Astrocyte (in vitro differentiated cells and primary cell): ENCODE measurements at regions not wholly inside any gene's neighbourhood (a gene's known extent, or its start where the extent isn't known, plus 50 kb on each side); places are given as distances from the start of the nearest gene placed in this dataset.

Experiments
- DNase-seq: peaks from one replicate; pipeline ENCODE4 v3.0.0-alpha.2; 2010; ENCODE audit warnings: low read depth
- FAIRE-seq: peaks from 2 replicates; lab custom pipeline; 2011; peaks lifted over from hg19 to GRCh38; lab: Jason Lieb, UNC
- H2AFZ ChIP-seq: 2 replicates; pipeline ENCODE4 v1.6.0; 2012; ENCODE audit warnings: low read depth, low read length, inconsistent platforms
- H3K27ac ChIP-seq: 2 replicates; pipeline ENCODE4 v1.5.1; 2011; ENCODE audit warnings: low read depth, low read length, inconsistent platforms
- H3K27me3 ChIP-seq: 2 replicates; pipeline ENCODE4 v1.6.0; 2011; ENCODE audit warnings: low read length, inconsistent platforms; ENCODE audit not compliant: insufficient read depth
- H3K36me3 ChIP-seq: 2 replicates; pipeline ENCODE4 v1.5.1; 2011; ENCODE audit warnings: low read length, inconsistent platforms; ENCODE audit not compliant: insufficient read depth
- H3K4me1 ChIP-seq: 2 replicates; pipeline ENCODE4 v1.5.1; 2011; ENCODE audit warnings: low read length, inconsistent platforms; ENCODE audit not compliant: insufficient read depth
- H3K4me2 ChIP-seq: 2 replicates; pipeline ENCODE4 v1.6.0; 2012; ENCODE audit warnings: low read length, inconsistent platforms
- H3K4me3 ChIP-seq: 2 replicates; pipeline ENCODE4 v1.5.1; 2011; ENCODE audit warnings: low read depth, mild to moderate bottlenecking, low read length, inconsistent platforms; ENCODE audit not compliant: insufficient read depth
- H3K79me2 ChIP-seq: 2 replicates; pipeline ENCODE4 v1.6.0; 2012; ENCODE audit warnings: mild to moderate bottlenecking, low read length, inconsistent platforms; ENCODE audit not compliant: insufficient read depth
- H3K9ac ChIP-seq: 2 replicates; pipeline ENCODE4 v1.6.0; 2012; ENCODE audit warnings: mild to moderate bottlenecking, low read length, inconsistent platforms
- H3K9me3 ChIP-seq: 2 replicates; pipeline ENCODE4 v1.5.1; 2012; ENCODE audit warnings: low read depth, mild to moderate bottlenecking, low read length, inconsistent platforms; ENCODE audit not compliant: insufficient read depth
- H4K20me1 ChIP-seq: 2 replicates; pipeline ENCODE4 v1.6.0; 2012; ENCODE audit warnings: low read length, inconsistent platforms; ENCODE audit not compliant: insufficient read depth
- H3K27ac Mint-ChIP-seq: one replicate; pipeline ENCODE4 v1.8.0; 2021; ENCODE audit warnings: mild to moderate bottlenecking, mixed read lengths; ENCODE audit not compliant: unreplicated experiment
- H3K27me3 Mint-ChIP-seq: one replicate; pipeline ENCODE4 v1.8.0; 2021; ENCODE audit warnings: low read depth, mixed read lengths; ENCODE audit not compliant: unreplicated experiment
- H3K36me3 Mint-ChIP-seq: one replicate; pipeline ENCODE4 v1.8.0; 2021; ENCODE audit warnings: low read depth, mixed read lengths; ENCODE audit not compliant: unreplicated experiment
- H3K4me1 Mint-ChIP-seq: one replicate; pipeline ENCODE4 v1.8.0; 2021; ENCODE audit warnings: low read depth, mixed read lengths; ENCODE audit not compliant: unreplicated experiment
- H3K4me3 Mint-ChIP-seq: one replicate; pipeline ENCODE4 v1.8.0; 2021; ENCODE audit warnings: mild to moderate bottlenecking, moderate library complexity, mixed read lengths; ENCODE audit not compliant: unreplicated experiment
- H3K9me3 Mint-ChIP-seq: one replicate; pipeline ENCODE4 v1.8.0; 2021; ENCODE audit warnings: mild to moderate bottlenecking, mixed read lengths; ENCODE audit not compliant: unreplicated experiment
- CTCF ChIP-seq: IDR thresholded peaks from 2 replicates; pipeline ENCODE4 v1.5.1; 2011; ENCODE audit warnings: low read depth, mild to moderate bottlenecking, inconsistent platforms, low read length, moderate library complexity; ENCODE audit not compliant: insufficient read depth
- EZH2 ChIP-seq: IDR thresholded peaks from 2 replicates; pipeline ENCODE4 v1.6.1; 2012; ENCODE audit warnings: mild to moderate bottlenecking, low read length, inconsistent platforms; ENCODE audit not compliant: insufficient read depth

- no peak overlapping the region for H3K9ac ChIP-seq
- FAIRE-seq: no peak
Measured at GRCh38 chr15:31241888-31242522, 84.6 kb upstream of the KLF13 start.

GRCh38 chr15:31243895-31244294, 82.7 kb upstream of the KLF13 start:
- Histone ChIP-seq H3K36me3 (no peaks in the 10 kb centered on the region), H3K4me3 (no peak overlapping the region), H3K4me1 (no peaks in the 10 kb centered on the region), H3K27ac (no peak overlapping the region), H3K9ac (no peak overlapping the region), H3K4me2 (no peak overlapping the region), H3K27me3 (peaks cover 5% of the 10 kb centered on the region), H4K20me1 (no peaks in the 10 kb centered on the region), H3K79me2 (no peaks in the 10 kb centered on the region), H3K9me3 (no peaks in the 10 kb centered on the region), H2AFZ (no peak overlapping the region)
- Mint-ChIP-seq H3K4me1 (no peaks in the 10 kb centered on the region), H3K9me3 (peaks cover 2% of the 10 kb centered on the region), H3K27me3 (peaks cover 37% of the 10 kb centered on the region), H3K4me3 (no peak overlapping the region), H3K36me3 (peaks cover 3% of the 10 kb centered on the region), H3K27ac (no peak overlapping the region)
- DNase-seq (no peak), FAIRE-seq (no peak)
- TF ChIP-seq EZH2 (no peak), CTCF (no peak)

More at GRCh38 chr15:31241888-31242522, 84.6 kb upstream of the KLF13 start:
- Mint-ChIP-seq H3K9me3 (peaks cover 2% of the 10 kb centered on the region), H3K36me3 (peaks cover 3% of the 10 kb centered on the region), H3K4me1 (peaks cover 4% of the 10 kb centered on the region), H3K27ac (no peak overlapping the region), H3K4me3 (no peak overlapping the region), H3K27me3 (peaks cover 24% of the 10 kb centered on the region)
- TF ChIP-seq CTCF (no peak), EZH2 (no peak)
- no peak overlapping the region for H3K4me2 ChIP-seq
- no peak overlapping the region for H3K4me3 ChIP-seq
- no peaks in the 10 kb centered on the region for H4K20me1 ChIP-seq
- peaks cover 5% of the 10 kb centered on the region for H3K27me3 ChIP-seq
- no peaks in the 10 kb centered on the region for H3K79me2 ChIP-seq
- no peak for DNase-seq
- H3K9me3 ChIP-seq: no peaks in the 10 kb centered on the region
- H3K4me1 ChIP-seq: peaks cover 5% of the 10 kb centered on the region
- no peak overlapping the region for H3K27ac ChIP-seq
- H2AFZ ChIP-seq: no peak overlapping the region
- H3K36me3 ChIP-seq: no peaks in the 10 kb centered on the region

- H3K27ac ChIP-seq: no peak overlapping the region
- no peaks in the 10 kb centered on the region for H3K4me1 ChIP-seq
- FAIRE-seq: no peak
- H2AFZ ChIP-seq: no peak overlapping the region
- no peaks in the 10 kb centered on the region for H3K36me3 ChIP-seq
- peaks cover 3% of the 10 kb centered on the region for H3K36me3 Mint-ChIP-seq
- H3K27ac Mint-ChIP-seq: no peak overlapping the region
- TF ChIP-seq CTCF (no peak), EZH2 (no peak)
- peaks cover 2% of the 10 kb centered on the region for H3K9me3 Mint-ChIP-seq
- no peaks in the 10 kb centered on the region for H3K9me3 ChIP-seq
- no peak overlapping the region for H3K4me3 ChIP-seq
- no peak for DNase-seq
- H3K27me3 ChIP-seq: peaks cover 5% of the 10 kb centered on the region
- no peaks in the 10 kb centered on the region for H3K79me2 ChIP-seq
- no peak overlapping the region for H3K4me3 Mint-ChIP-seq
- H3K4me1 Mint-ChIP-seq: no peaks in the 10 kb centered on the region
- H3K9ac ChIP-seq: no peak overlapping the region
- H3K27me3 Mint-ChIP-seq: peaks cover 41% of the 10 kb centered on the region
- H4K20me1 ChIP-seq: no peaks in the 10 kb centered on the region
- no peak overlapping the region for H3K4me2 ChIP-seq
Measured at GRCh38 chr15:31245135-31245689, 81.4 kb upstream of the KLF13 start.
